ENCODE measurements at regions not wholly inside any gene's neighbourhood (a gene's known extent, or its start where the extent isn't known, plus 50 kb on each side); places are given as distances from the start of the nearest gene placed in this dataset.

GRCh38 chr20:50281831-50282591, 91.4 kb downstream of the CEBPB start:
- Mint-ChIP-seq H3K36me3 (ENCODE audit: insufficient read depth) (no peaks in the 10 kb centered on the region), H3K27ac (no peak overlapping the region), H3K4me1 (ENCODE audit: low read depth in 2 of 2) (peaks cover 10 to 23% of the 10 kb centered on the region in 2 donors), H3K27me3 (peaks cover 30 to 91% of the 10 kb centered on the region in 2 donors), H3K4me3 (no peak overlapping the region), H3K9me3 (no peaks in the 10 kb centered on the region)
- DNase-seq (no peak), ATAC-seq (replicated peaks) (no peak)

GRCh38 chr20:50282592-50283241, 92.1 kb downstream of the CEBPB start:
- Mint-ChIP-seq H3K27ac (peak overlapping the region in 1 of 2 donors; percentile 51), H3K4me3 (no peak overlapping the region), H3K9me3 (no peaks in the 10 kb centered on the region), H3K4me1 (ENCODE audit: low read depth in 2 of 2) (peaks cover 10 to 23% of the 10 kb centered on the region in 2 donors), H3K27me3 (peaks cover 25 to 88% of the 10 kb centered on the region in 2 donors), H3K36me3 (ENCODE audit: insufficient read depth) (no peaks in the 10 kb centered on the region)
- ATAC-seq (replicated peaks) (no peak), DNase-seq (no peak)

GRCh38 chr20:50283370-50283769, 92.7 kb downstream of the CEBPB start:
- no peaks in the 10 kb centered on the region for H3K9me3 Mint-ChIP-seq
- H3K27ac Mint-ChIP-seq: peak overlapping the region in 1 of 2 donors; percentile 51
- H3K27me3 Mint-ChIP-seq: peaks cover 26 to 88% of the 10 kb centered on the region in 2 donors
- ATAC-seq (replicated peaks): no peak
- H3K4me1 Mint-ChIP-seq (ENCODE audit: low read depth in 2 of 2): peaks cover 10 to 23% of the 10 kb centered on the region in 2 donors
- H3K4me3 Mint-ChIP-seq: no peak overlapping the region
- no peak for DNase-seq
- H3K36me3 Mint-ChIP-seq (ENCODE audit: insufficient read depth): no peaks in the 10 kb centered on the region

- Mint-ChIP-seq H3K4me3 (no peak overlapping the region), H3K27me3 (peaks cover 29 to 88% of the 10 kb centered on the region in 2 donors), H3K9me3 (no peaks in the 10 kb centered on the region), H3K4me1 (ENCODE audit: low read depth in 2 of 2) (peaks cover 10 to 23% of the 10 kb centered on the region in 2 donors), H3K36me3 (ENCODE audit: insufficient read depth) (no peaks in the 10 kb centered on the region), H3K27ac (no peak overlapping the region)
- DNase-seq (no peak), ATAC-seq (replicated peaks) (peak; percentile 49)
Measured at GRCh38 chr20:50283922-50284810, 93.5 kb downstream of the CEBPB start.

- peaks cover 34 to 89% of the 10 kb centered on the region in 2 donors for H3K27me3 Mint-ChIP-seq
- no peaks in the 10 kb centered on the region for H3K36me3 Mint-ChIP-seq (ENCODE audit: insufficient read depth)
- no peak for DNase-seq
- no peaks in the 10 kb centered on the region for H3K9me3 Mint-ChIP-seq
- ATAC-seq (replicated peaks): no peak
- peaks cover 10 to 23% of the 10 kb centered on the region in 2 donors for H3K4me1 Mint-ChIP-seq (ENCODE audit: low read depth in 2 of 2)
- H3K4me3 Mint-ChIP-seq: no peak overlapping the region
- H3K27ac Mint-ChIP-seq: no peak overlapping the region
Measured at GRCh38 chr20:50284811-50285375, 94.3 kb downstream of the CEBPB start.

GRCh38 chr20:50285376-50286173, 94.9 kb downstream of the CEBPB start:
- Mint-ChIP-seq H3K27me3 (peaks cover 36 to 89% of the 10 kb centered on the region in 2 donors), H3K27ac (no peak overlapping the region)

GRCh38 chr20:50286174-50286511, 95.5 kb downstream of the CEBPB start:
- H3K27me3 Mint-ChIP-seq: peaks cover 42 to 89% of the 10 kb centered on the region in 2 donors
- peaks cover 10 to 23% of the 10 kb centered on the region in 2 donors for H3K4me1 Mint-ChIP-seq (ENCODE audit: low read depth in 2 of 2)
- H3K36me3 Mint-ChIP-seq (ENCODE audit: insufficient read depth): no peaks in the 10 kb centered on the region
- peak overlapping the region in 1 of 2 donors; percentile 13 for H3K4me3 Mint-ChIP-seq
- no peak overlapping the region for H3K27ac Mint-ChIP-seq
- no peaks in the 10 kb centered on the region for H3K9me3 Mint-ChIP-seq
- ATAC-seq (replicated peaks) (no peak), DNase-seq (no peak)

More at GRCh38 chr20:50285376-50286173, 94.9 kb downstream of the CEBPB start:
- no peak for DNase-seq
- Mint-ChIP-seq H3K4me1 (ENCODE audit: low read depth in 2 of 2) (peaks cover 10 to 23% of the 10 kb centered on the region in 2 donors), H3K9me3 (no peaks in the 10 kb centered on the region), H3K36me3 (ENCODE audit: insufficient read depth) (no peaks in the 10 kb centered on the region), H3K4me3 (peak overlapping the region in 1 of 2 donors; percentile 20)
- no peak for ATAC-seq (replicated peaks)

- no peaks in the 10 kb centered on the region for H3K9me3 Mint-ChIP-seq
- H3K27me3 Mint-ChIP-seq: peaks cover 43 to 88% of the 10 kb centered on the region in 2 donors
- H3K27ac Mint-ChIP-seq: no peak overlapping the region
- peak overlapping the region in 1 of 2 donors; percentile 13 for H3K4me3 Mint-ChIP-seq
- ATAC-seq (replicated peaks): no peak
- DNase-seq: no peak
- peaks cover 10 to 23% of the 10 kb centered on the region in 2 donors for H3K4me1 Mint-ChIP-seq (ENCODE audit: low read depth in 2 of 2)
- no peaks in the 10 kb centered on the region for H3K36me3 Mint-ChIP-seq (ENCODE audit: insufficient read depth)
Measured at GRCh38 chr20:50286609-50287008, 96.0 kb downstream of the CEBPB start.

- H3K4me3 Mint-ChIP-seq: no peak overlapping the region
- ATAC-seq (replicated peaks): no peak
- peaks cover 42 to 79% of the 10 kb centered on the region in 2 donors for H3K27me3 Mint-ChIP-seq
- peaks cover 10 to 23% of the 10 kb centered on the region in 2 donors for H3K4me1 Mint-ChIP-seq (ENCODE audit: low read depth in 2 of 2)
- DNase-seq: no peak
- no peak overlapping the region for H3K27ac Mint-ChIP-seq
- no peaks in the 10 kb centered on the region for H3K9me3 Mint-ChIP-seq
- no peaks in the 10 kb centered on the region for H3K36me3 Mint-ChIP-seq (ENCODE audit: insufficient read depth)
Measured at GRCh38 chr20:50287512-50287911, 96.9 kb downstream of the CEBPB start.

- Mint-ChIP-seq H3K27ac (no peak overlapping the region), H3K4me1 (ENCODE audit: low read depth in 2 of 2) (peaks cover 6 to 16% of the 10 kb centered on the region in 2 donors), H3K4me3 (no peak overlapping the region), H3K36me3 (ENCODE audit: insufficient read depth) (no peaks in the 10 kb centered on the region), H3K27me3 (peaks cover 36 to 73% of the 10 kb centered on the region in 2 donors), H3K9me3 (no peaks in the 10 kb centered on the region)
- DNase-seq (no peak), ATAC-seq (replicated peaks) (no peak)
Measured at GRCh38 chr20:50288128-50288623, 97.5 kb downstream of the CEBPB start.

- H3K4me3 Mint-ChIP-seq: no peak overlapping the region
- ATAC-seq (replicated peaks): no peak
- DNase-seq: no peak
- peaks cover 34 to 66% of the 10 kb centered on the region in 2 donors for H3K27me3 Mint-ChIP-seq
- peaks cover 6 to 9% of the 10 kb centered on the region in 2 donors for H3K4me1 Mint-ChIP-seq (ENCODE audit: low read depth in 2 of 2)
- H3K27ac Mint-ChIP-seq: no peak overlapping the region
- H3K36me3 Mint-ChIP-seq (ENCODE audit: insufficient read depth): no peaks in the 10 kb centered on the region
- H3K9me3 Mint-ChIP-seq: no peaks in the 10 kb centered on the region
Measured at GRCh38 chr20:50289581-50289980, 99.0 kb downstream of the CEBPB start.

GRCh38 chr20:50290112-50290511, 99.5 kb downstream of the CEBPB start:
- Mint-ChIP-seq H3K36me3 (ENCODE audit: insufficient read depth) (no peaks in the 10 kb centered on the region), H3K9me3 (no peaks in the 10 kb centered on the region), H3K4me3 (no peak overlapping the region), H3K4me1 (ENCODE audit: low read depth in 2 of 2) (peaks cover 5 to 6% of the 10 kb centered on the region in 2 donors), H3K27ac (no peak overlapping the region), H3K27me3 (peaks cover 34 to 61% of the 10 kb centered on the region in 2 donors)
- ATAC-seq (replicated peaks): no peak
- no peak for DNase-seq

Measured in effector memory CD8-positive, alpha-beta T cell (primary cell).